ENCODE measurements at regions not wholly inside any gene's neighbourhood (a gene's known extent, or its start where the extent isn't known, plus 50 kb on each side); places are given as distances from the start of the nearest gene placed in this dataset.

DNA sequence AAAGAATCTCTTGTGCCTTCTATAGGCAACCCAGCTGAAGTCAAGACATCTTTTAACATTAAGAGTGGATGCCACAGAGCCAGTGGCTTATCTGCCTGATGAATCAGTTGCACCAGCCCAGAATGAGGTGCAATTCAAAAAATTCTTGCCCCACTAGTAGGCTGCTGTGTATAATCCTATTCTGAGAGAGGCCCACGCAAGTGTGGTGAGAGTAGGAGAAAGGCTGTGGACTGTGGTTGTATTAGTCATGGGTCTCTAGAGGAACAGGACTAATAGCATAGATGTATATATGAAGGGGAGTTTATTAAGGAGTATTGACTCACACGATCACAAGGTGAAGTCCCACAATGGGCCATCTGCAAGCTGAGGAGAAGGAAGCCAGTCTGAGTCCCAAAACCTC lies 216.4 kb downstream of the LTN1 start:
- intact Hi-C loops (cut with DNase I): loop anchor here (2.0 kb wide), 1 partner anchor 17 kb away; no protein-coding TSS in a partner anchor

DNA sequence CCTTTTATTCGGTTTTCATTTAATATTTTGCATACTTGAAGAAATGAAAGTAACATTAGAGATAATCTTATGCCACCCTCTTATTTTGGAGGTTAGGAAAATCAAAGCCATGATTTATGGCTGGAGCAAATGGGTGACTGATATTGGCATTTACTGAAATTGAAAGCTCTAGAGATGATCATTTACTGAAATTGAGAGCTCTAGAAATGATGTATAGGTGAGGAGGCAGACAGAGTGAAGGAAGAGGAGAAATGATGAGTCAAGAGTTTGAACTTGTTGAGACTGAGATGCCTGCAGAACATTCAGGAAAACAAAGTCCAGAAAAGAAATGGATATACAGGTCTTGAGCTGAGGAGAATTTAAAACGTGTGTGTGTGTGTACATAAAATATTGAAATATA lies 217.6 kb downstream of the LTN1 start:
- Histone ChIP-seq H3K9me3 (no peaks in the 10 kb centered on the region), H3K36me3 (no peaks in the 10 kb centered on the region), H3K27ac (peak overlapping the region; percentile 35 to 86), H3K27me3 (no peaks in the 10 kb centered on the region), H3K4me3 (no peak overlapping the region), H3K4me1 (peaks cover 6 to 39% of the 10 kb centered on the region in 2 donors)
- no peak for DNase-seq (ENCODE audit: low spot score in 2 of 2)
- intact Hi-C loops (cut with DNase I): no loop called here
- TF ChIP-seq, protein P1, sequence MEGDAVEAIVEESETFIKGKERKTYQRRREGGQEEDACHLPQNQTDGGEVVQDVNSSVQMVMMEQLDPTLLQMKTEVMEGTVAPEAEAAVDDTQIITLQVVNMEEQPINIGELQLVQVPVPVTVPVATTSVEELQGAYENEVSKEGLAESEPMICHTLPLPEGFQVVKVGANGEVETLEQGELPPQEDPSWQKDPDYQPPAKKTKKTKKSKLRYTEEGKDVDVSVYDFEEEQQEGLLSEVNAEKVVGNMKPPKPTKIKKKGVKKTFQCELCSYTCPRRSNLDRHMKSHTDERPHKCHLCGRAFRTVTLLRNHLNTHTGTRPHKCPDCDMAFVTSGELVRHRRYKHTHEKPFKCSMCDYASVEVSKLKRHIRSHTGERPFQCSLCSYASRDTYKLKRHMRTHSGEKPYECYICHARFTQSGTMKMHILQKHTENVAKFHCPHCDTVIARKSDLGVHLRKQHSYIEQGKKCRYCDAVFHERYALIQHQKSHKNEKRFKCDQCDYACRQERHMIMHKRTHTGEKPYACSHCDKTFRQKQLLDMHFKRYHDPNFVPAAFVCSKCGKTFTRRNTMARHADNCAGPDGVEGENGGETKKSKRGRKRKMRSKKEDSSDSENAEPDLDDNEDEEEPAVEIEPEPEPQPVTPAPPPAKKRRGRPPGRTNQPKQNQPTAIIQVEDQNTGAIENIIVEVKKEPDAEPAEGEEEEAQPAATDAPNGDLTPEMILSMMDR (IDR thresholded peaks at IDR 0.05): no peak

More for the DNA sequence above, 216.4 kb downstream of the LTN1 start:
- Histone ChIP-seq H3K9me3 (no peaks in the 10 kb centered on the region), H3K4me1 (peaks cover 0 to 27% of the 10 kb centered on the region in 2 donors), H3K36me3 (no peaks in the 10 kb centered on the region), H3K27me3 (no peaks in the 10 kb centered on the region), H3K4me3 (no peak overlapping the region), H3K27ac (no peak overlapping the region)
- no peak for DNase-seq (ENCODE audit: low spot score in 2 of 2)
- TF ChIP-seq, protein P1 (IDR thresholded peaks at IDR 0.05): no peak

DNA sequence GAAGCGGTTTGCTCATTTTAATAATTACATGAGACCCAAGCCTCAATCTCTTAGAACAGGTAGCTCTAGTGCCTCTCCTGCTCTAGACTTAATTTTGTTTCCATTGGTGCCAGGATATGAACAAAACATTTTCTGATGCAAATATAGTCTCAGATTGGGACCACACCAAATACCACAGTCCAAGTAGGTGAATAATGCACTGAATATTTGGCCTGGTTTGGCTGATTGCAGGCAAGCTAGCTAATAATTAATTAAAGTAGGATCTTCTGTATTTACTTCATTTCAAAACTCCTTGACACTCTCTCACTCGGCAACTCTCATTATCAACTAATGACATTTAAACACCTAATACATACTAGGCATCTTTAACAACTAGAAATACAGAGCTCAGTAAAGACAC lies 219.6 kb downstream of the LTN1 start:
- peaks cover 18 to 57% of the 10 kb centered on the region in 2 donors for H3K4me1 ChIP-seq
- no peaks in the 10 kb centered on the region for H3K27me3 ChIP-seq
- intact Hi-C loops (cut with DNase I): loop anchor here (2.0 kb wide), 2 partner anchors 32 to 1926 kb away; no protein-coding TSS in a partner anchor
- TF ChIP-seq, protein P1 (IDR thresholded peaks at IDR 0.05): no peak
- no peak for DNase-seq (ENCODE audit: low spot score in 2 of 2)
- H3K27ac ChIP-seq: peak overlapping the region; percentile 86 to 91
- H3K36me3 ChIP-seq: no peaks in the 10 kb centered on the region
- H3K9me3 ChIP-seq: no peaks in the 10 kb centered on the region
- no peak overlapping the region for H3K4me3 ChIP-seq

DNA sequence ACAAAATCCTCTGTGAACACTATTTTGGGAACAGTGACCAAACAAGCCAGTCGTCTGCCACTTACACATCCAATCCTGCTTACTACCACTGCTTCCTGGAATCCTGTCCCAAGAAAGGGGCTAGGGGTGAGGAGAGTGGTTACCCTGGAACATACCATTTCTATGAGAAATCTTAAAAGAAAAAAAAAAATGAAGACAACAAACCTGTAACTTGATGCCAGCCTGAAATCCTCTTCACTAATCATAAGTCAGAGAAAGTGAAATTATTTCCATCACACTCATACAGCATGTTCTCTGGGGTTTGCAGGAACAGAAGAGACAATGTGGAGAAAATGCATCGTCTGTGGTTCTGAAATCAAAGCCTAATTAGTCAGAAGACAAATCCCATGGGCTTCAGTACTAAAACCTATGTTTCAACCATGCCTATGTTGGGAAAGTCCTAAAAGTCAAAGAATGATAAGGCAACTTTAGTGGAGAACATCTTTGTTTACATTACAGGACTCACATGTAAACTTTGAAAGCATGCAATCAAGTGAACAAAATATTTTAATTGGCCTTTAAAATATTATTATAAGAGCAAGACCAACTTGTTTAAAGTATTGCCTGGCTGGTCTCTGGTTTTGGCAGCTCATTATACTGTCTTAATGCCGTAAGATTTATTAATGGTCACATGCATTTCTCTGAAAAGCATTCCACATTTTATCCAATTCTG lies 220.7 kb downstream of the LTN1 start:
- Histone ChIP-seq H3K4me1 (peaks cover 18 to 57% of the 10 kb centered on the region in 2 donors), H3K4me3 (peak overlapping the region in 1 of 2 donors; percentile 9)
- intact Hi-C loops (cut with DNase I): loop anchor here (2.0 kb wide), 2 partner anchors 33 to 1925 kb away; no protein-coding TSS in a partner anchor

DNA sequence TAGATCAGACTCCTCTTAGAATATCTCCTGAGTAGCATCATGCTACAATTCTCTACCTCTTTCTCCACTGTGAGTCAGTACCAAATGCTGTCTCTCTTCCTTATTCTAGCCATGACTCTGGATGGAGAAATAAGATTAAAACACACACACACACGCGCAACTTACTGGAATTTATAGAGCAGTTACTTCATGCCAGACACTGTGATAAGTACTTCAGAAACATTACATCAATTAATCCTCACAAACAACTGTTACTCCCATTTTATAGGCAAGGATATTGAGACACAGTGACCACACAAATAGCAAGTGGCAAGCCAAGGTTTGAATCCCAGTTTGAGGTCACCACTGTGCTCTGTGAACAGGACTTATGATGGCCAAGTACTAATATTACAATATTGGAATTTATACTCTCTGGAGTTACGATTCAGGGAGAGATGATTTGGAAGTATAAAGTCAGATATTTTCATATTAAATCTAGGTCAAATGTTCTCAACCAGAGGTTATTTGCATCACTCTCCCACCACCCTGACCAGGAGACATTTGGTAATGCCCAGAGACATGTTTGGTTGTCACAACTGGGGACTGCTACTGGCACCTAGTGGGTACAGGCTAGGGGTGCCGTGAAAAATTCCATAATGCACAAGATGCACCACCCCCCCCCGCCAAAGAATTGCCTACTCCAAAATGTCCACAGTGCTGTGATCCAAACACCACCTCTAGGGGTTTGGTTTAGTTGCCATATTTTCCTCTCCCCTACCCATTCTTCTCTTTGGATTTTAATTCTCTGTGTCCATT lies 221.6 kb downstream of the LTN1 start:
- TF ChIP-seq, protein P1 (IDR thresholded peaks at IDR 0.05): peak in 1 of 3 experiments; percentile 17

More for the DNA sequence above, 220.7 kb downstream of the LTN1 start:
- no peaks in the 10 kb centered on the region for H3K36me3 ChIP-seq
- no peaks in the 10 kb centered on the region for H3K9me3 ChIP-seq
- TF ChIP-seq, protein P1 (IDR thresholded peaks at IDR 0.05): no peak
- DNase-seq (ENCODE audit: low spot score in 2 of 2): peak in 1 of 2 donors; percentile 85
- H3K27me3 ChIP-seq: no peaks in the 10 kb centered on the region
- peak overlapping the region; percentile 86 to 91 for H3K27ac ChIP-seq

More for the DNA sequence above, 221.6 kb downstream of the LTN1 start:
- no peak for DNase-seq (ENCODE audit: low spot score in 2 of 2)
- Histone ChIP-seq H3K9me3 (no peaks in the 10 kb centered on the region), H3K4me1 (peaks cover 18 to 57% of the 10 kb centered on the region in 2 donors), H3K4me3 (no peak overlapping the region), H3K27me3 (no peaks in the 10 kb centered on the region), H3K36me3 (no peaks in the 10 kb centered on the region), H3K27ac (peak overlapping the region; percentile 86 to 91)
- intact Hi-C loops (cut with DNase I): loop anchor here (1.0 kb wide), 1 partner anchor 15 kb away; no protein-coding TSS in a partner anchor
